HFF-Myc (cell line): ENCODE measurements at regions not wholly inside any gene's neighbourhood (a gene's known extent, or its start where the extent isn't known, plus 50 kb on each side); places are given as distances from the start of the nearest gene placed in this dataset.
"Not testable (repeated sequence)": the region's sequence is repeated elsewhere in the genome, so short reads cannot be mapped to it uniquely, and the experiment has no call there.

Source experiments
- DNase-seq: peaks from one replicate; pipeline ENCODE4 v3.0.0-alpha.2; 2011; ENCODE audit warnings: low read depth; ENCODE audit errors: extremely low read depth
- H3K4me3 ChIP-seq: replicated peaks from 2 replicates; pipeline ENCODE4 v1.5.1; 2011; ENCODE audit warnings: low read depth, mild to moderate bottlenecking, control low read depth, low read length
- TF ChIP-seq, protein P1 (sequence below): IDR thresholded peaks from 2 replicates; pipeline ENCODE4 v1.5.1; 2012; ENCODE audit warnings: mild to moderate bottlenecking, low read depth, low read length, control low read depth; ENCODE audit errors: missing control alignments

DNA sequence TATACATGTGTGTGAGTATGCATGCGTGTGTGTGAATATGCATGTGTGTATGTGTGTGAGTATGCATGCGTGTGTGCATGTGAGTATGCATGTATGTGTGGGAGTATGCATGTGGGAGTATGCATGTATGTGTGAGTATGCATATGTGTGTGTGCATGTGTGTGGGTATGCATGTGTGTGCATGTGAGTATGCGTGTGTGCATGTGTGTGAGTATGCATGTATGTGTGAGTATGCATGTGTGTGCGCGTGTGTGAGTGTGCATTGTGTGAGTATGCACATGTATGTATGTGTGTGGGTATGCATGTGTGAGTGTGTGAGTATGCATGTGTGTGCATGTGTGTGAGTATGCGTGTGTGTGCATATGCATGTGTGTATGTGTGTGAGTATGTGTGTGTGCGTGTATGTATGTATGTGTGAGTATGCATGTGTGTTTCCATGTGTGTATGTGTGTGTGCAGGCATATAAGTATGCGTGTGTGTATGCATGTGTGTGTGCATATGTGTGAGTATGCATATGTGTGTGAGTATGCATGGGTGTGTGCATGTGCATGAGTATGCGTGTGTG is 97.9 kb upstream of the MED13L start:
- DNase-seq = no peak
- H3K4me3 ChIP-seq = no peak overlapping the region
- TF ChIP-seq, protein P1, sequence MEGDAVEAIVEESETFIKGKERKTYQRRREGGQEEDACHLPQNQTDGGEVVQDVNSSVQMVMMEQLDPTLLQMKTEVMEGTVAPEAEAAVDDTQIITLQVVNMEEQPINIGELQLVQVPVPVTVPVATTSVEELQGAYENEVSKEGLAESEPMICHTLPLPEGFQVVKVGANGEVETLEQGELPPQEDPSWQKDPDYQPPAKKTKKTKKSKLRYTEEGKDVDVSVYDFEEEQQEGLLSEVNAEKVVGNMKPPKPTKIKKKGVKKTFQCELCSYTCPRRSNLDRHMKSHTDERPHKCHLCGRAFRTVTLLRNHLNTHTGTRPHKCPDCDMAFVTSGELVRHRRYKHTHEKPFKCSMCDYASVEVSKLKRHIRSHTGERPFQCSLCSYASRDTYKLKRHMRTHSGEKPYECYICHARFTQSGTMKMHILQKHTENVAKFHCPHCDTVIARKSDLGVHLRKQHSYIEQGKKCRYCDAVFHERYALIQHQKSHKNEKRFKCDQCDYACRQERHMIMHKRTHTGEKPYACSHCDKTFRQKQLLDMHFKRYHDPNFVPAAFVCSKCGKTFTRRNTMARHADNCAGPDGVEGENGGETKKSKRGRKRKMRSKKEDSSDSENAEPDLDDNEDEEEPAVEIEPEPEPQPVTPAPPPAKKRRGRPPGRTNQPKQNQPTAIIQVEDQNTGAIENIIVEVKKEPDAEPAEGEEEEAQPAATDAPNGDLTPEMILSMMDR = no peak

DNA sequence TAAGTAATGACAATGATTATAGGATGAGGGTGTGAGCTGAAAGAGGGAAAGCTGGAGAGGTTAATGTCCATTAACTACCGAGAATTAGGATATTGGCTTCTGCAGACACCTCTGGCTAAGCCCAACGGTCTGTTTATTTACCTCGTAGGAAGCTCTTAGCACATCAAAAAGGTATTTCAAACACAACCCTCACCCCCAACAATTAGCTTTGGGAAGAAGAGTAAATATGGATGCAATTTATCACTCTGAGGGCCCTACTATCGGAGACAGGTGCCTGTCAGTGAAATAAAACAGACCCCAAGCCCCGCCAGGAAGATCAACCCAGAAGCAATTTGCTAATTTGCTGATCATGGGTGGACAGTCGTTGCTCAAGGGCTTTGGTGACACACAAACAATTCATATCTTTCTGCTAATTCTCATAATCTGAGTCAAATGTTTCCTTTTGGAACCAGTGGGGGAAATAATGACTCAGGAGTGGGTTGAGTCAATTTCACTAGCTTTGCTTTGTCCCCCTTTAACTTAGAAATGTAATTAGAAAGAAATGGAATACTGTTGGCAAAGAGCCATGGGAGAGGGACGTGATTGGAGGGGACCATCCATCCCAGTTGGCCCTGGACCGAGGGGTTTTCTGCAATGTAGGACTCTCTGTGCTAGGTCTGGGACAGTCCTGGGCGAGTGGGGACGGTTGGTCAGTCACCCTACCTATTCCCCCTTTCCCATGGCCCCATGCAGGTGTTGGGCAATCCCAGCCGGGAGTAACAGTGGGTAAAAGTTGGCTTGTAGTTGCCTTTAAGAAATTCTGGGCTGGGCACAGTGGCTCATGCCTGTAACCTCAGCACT is 99.1 kb upstream of the MED13L start:
- no peak for DNase-seq
- TF ChIP-seq, protein P1 = no peak
- no peak overlapping the region for H3K4me3 ChIP-seq

DNA sequence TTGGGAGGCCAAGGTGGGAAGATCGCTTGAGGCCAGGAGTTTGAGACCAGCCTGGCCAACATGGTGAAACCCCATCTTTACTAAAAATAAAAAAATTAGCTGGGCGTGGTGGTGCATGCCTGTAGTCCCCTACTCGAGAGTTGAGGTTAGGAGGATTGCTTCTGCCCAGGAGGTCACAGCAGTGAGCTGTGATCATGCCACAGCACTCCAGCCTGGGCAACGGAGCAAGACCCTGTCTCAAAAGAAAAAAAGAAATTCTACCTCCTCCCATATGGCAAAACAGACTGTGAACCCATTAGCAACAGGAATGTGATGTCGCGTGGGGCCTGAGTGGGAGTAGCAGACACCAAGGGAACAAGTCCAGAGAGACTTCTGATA is 99.7 kb upstream of the MED13L start:
- H3K4me3 ChIP-seq, DNase-seq: not testable (repeated sequence)

DNA sequence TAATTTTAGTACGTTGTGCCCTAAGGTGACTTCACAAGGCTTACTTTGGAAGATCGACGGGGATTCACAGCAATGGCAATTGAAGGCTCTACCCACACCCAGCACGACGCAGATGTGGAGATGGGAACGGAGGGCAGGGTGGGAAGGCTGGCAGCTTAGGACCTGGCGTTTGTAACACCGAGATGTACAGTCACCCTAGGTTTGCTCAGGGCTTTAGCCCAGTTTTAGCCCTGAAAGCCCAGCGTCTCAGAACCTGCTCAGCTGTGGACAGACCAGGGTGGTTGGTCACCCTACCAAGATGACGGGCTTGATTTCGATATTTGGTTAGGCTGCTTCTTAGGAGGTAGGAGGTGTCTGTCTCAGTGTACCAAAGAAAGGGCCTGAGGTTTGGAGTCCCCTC is 100.5 kb upstream of the MED13L start:
- TF ChIP-seq, protein P1 = no peak
- no peak for DNase-seq
- H3K4me3 ChIP-seq = no peak overlapping the region

DNA sequence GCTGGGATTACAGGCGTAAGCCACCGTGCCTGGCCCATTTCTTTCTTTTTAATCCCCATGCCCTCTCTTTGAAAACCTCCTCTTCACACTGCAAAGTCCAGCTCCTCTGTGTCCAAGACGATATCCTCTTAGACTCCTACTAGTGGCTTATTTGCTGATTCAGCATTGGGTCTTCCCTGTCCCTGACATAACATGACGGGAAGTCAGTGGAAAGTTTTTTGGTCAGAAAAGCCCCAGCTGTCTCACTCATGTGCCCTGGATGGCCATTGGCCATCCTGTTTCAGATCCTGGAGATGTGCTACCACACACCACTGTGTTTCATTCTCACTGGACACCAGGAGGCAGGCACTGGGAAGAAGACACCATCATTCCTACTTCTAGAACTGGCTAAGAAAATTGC is 102.6 kb upstream of the MED13L start:
- H3K4me3 ChIP-seq = no peak overlapping the region
- no peak for DNase-seq
- TF ChIP-seq, protein P1 = no peak

DNA sequence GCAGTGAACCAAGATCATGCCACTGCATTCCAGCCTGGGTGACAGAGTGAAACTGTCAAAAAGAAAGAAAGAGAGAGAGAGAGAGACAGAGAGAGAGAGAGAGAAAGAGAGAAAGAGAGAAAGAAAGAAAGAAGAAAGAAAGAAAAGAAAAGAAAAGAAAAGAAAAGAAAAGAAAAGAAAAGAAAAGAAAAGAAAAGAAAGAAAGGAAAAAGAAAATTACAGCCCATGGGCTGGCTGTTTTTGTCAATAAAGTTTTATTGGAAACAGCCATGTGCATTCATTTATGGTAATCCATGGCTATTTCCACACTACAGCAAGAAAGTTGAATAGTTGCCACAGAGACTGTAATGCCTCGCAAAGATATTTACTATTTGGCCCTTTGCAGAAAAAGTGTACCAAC is 103.2 kb upstream of the MED13L start:
- not testable (repeated sequence) for H3K4me3 ChIP-seq, DNase-seq

DNA sequence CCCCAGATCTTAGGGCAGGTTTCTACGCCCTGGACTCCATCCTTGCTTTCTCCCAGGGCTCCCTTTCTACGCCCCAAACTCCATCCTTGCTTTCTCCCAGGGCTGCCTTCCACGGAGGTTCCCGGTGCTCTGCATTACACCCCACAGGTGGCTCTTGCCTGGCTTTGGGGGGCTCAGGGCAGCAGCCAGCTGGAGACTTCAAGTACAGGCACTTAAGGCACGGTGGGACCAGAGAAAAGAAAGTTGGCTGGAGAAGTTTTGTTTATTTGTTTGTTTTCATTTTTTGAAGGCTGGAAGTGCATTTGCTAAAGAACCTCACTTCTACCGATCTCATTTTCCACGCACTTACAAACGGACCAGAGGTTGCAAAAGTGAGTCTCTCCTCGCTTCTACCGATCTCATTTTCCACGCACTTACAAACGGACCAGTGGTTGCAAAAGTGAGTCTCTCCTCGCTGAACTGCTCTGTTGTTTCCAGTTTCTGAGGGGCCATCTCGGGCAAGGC is 103.8 kb upstream of the MED13L start:
- TF ChIP-seq, protein P1 = no peak
- DNase-seq = no peak
- H3K4me3 ChIP-seq = peak overlapping the region; percentile 30
